CD1c-positive myeloid dendritic cell (primary cell): ENCODE measurements at regions not wholly inside any gene's neighbourhood (a gene's known extent, or its start where the extent isn't known, plus 50 kb on each side); places are given as distances from the start of the nearest gene placed in this dataset.
A peak's percentile ranks its signal among the peaks of the same experiment; 100 is the strongest.

ENCODE experiments used
- DNase-seq: peaks from one replicate; pipeline ENCODE4 v3.0.0-alpha.2; 2016; ENCODE audit errors: extremely low spot score

DNA sequence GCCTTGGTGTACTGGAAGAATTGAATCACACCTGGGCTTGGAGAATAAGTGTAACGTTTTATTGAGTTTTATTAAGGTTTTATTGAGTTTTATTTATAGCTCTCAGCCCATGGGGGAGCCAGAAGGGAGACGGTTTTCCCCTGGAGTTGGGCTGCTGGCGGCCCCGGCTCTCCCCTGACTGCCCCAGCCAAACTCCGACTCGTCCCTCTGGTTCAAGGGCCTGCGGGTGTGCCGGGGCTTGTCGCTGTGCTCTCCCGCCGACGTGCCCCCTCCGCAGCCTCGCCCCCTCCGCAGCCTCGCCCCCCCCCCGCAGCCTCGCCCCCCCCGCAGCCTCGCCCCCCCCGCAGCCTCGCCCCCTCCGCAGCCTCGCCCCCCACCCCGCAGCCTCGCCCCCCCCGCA lies 326.1 kb upstream of the RTL1 start:
- DNase-seq, result no peak

DNA sequence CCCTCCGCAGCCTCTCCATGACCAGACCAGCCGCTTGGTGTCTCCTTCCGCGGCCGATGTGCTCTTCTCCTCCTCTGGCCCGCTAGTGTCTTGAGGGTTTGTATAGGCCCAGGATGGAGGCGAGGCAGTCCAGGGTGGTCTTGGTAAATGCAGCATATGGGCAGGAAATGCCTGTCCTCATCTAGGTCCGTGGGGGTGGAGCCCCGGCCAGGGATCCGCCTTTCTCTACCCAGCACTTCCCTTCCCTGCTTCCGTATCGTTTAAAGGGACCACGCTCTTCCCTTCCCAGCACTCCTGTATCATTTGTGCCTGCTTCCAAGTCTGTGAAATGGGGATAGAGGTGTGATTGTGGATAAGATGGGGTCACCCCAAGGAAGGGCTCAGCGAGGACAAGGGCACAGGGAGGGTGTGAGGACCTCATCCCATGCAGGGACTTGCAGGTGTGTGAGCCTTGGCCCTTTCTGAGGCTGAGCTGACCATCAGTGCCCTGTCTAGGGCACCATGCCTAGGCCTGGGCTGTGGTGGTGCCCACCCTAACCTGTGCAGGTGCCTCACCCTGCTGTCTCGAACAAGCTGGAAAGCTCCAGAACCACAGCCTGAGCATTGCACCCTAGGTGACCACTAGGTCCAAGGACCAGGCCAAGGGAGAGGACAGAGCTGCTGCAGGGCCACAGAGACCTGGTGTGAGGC lies 326.8 kb upstream of the RTL1 start:
- no peak for DNase-seq

DNA sequence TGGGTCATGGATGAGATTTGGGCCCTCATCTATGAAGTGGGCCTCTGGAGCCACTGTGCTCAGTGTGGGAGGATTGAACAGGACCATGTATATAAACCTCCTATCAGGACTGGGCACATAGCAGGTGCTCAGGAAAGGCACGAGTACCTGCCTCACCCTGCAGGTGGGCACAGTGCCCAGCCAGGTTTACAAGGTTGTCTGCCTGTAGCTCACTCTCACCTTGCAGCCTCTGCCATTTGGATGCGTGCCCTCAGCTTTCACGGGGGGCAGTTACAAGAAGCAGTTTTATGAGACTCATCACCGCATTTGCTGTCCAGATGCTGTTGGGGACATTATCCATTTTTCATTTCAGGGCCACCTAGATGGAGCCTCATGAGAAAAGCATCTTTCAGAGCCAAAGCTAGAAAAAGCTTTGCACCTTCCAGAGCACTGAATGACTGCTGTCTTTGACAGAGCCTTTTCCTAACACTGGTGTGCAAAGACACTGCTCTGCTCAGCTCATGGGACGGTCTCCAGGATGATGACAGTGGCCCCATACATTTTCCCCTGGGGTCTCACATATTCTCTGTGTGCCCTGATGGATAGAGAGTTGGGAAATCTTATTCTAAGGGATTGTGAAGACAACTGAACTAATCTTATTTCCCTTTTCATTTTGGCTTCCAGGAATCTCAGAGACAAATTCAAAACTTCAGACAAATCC lies 327.5 kb upstream of the RTL1 start:
- no peak for DNase-seq

DNA sequence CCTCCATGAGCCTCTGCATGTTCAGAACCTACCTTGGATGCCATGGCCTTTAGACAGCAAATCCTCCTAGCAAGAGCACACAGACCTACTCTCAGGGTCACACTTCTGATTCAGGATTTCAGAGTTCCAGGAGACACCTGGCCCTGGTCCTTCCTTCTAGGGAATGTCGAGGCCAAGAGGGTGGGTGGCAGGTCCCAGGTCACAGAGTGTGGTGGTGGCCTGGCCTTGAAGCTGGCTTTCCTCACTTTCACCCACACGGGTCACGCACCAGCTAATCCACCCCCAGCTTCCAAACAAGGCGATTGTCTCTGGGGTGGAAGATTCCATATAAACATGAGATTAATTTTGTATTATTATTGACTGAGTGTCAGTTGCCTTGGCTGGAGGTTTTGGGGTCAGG lies 328.3 kb upstream of the RTL1 start:
- no peak for DNase-seq

DNA sequence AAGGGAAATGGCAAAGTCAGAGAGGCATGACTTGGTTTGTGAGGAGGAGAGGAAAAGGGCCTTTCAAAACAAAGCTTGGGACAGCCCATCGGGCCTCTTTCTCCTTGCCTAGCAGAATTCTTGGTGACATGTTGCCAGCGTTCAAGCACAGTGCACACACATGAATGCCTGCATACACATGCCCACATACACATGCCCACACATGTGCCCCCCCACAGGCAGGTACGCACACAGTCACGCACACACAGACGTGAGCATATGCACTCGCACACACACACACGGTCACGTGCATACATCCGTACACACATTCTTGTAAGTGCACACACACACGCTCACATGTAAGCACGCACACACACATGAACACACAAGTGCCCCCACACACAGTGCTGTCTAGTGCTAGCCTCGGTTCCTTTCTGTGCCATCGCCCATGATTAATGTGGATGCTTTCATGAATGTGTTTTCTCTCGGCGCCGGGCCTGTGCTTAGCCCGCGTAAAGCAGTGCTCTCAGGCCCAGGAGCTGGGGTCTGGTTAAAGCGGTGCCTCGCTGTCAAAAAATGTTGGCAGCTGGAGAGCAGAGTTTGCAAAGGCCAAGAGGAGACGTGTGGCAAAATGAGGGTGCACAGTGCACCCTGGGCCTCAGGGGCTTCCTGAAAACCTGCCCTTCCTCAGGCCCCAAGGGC lies 328.8 kb upstream of the DIO3 start:
- DNase-seq, result no peak

DNA sequence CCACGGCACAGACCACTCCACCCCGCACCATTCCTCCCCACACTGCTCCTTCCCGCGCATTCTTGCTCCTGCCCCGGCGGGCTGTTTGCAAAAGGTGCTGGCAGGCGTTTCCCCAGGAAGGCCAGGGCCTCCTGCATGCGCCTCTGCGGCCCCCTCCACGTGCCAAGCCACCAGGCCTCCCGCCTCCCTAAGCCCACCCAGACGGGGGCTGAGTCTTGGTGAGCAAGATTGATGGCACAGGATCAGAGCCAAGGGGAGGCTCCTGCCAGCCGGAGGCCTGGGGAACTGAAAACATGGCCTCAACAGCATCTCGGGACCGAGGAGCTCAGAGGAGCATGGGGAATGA lies 328.3 kb upstream of the DIO3 start:
- no peak for DNase-seq

DNA sequence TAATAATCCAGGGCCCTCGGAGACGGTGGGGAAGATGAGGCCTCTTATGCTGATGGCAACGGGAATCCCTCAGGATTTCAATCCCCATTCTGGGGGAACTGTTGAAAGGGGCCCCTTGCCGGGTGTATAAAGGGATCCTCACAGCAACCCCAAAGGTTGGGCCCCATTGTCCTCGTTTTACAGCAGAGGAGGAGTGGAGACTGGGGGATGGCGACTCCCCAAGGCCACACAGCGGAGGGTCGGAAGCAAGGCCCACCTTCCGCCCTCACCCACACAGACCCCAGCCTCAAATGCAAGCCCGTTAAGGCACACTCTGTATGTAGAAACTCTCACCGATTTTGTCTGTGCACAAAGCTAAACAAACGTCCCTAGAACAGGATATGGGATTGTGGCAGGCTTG lies 327.9 kb upstream of the DIO3 start:
- no peak for DNase-seq

DNA sequence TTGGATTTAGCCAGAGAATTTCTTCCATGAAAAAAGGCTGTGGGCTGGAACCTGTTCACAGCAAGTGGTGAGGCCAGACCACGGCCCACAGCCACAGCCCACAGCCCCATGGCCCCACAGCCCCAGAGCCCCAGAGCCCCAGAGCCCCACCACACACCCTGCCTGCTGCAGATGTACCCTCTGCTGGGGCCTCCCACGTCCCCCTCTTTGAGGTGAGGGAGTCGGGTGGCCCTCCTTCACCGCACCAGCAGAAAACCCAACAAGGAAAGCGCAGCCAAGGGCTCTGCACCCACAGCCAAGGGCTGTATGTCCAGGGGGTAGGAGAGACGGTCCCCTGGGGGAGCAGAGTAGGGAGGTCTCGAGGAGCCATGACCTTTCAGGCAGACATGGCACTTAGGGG lies 327.5 kb upstream of the DIO3 start:
- no peak for DNase-seq

DNA sequence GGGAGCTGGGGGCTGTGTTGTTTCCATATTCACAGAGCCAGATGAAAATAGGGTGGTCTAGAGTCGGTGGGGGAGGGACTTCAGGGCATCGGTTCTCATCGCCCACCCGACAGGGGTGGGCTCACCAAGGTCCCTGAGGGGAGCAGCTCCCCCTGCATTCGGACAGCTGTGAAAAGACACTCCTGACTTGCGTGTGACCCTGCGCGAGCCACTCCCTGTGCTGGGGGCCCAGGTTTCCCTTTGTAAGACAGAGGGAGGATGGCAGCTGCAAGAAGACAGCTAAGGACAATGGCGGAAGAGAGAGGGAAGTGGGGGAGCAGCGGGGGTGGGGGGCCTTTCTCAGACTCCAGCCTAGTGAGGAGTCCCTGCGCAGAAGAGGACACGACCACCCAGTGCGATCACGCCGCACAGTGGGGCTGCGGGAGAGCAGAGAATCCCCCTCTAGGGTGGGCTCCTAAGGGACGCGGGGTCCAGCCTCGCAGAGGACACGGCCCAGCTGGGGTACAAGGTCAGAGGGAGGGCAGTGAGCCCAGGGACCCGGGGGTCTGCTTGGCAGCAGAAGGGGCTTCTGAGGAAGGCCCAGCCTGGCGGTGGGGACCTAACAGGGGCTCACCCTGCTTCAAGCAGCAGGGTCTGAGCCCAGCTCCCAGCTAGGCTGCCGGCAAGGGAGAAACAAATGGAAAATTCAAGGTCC lies 326.9 kb upstream of the DIO3 start:
- no peak for DNase-seq

DNA sequence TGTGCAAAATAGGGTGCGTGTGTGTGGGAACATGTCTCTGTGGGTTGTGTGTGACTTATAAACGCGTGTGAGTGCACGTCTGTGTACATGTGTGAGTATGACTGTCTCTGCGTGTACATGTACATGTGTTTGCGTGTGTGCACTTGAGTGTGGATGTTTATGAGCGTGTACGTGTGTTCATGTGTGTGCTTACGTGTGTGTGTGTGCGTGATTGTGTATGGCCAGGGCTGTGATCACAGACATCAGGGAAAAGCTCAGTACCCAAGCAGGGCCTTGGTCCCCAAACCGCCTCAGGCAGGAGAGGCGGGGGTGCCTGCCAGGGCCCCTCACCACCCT lies 326.3 kb upstream of the DIO3 start:
- no peak for DNase-seq

DNA sequence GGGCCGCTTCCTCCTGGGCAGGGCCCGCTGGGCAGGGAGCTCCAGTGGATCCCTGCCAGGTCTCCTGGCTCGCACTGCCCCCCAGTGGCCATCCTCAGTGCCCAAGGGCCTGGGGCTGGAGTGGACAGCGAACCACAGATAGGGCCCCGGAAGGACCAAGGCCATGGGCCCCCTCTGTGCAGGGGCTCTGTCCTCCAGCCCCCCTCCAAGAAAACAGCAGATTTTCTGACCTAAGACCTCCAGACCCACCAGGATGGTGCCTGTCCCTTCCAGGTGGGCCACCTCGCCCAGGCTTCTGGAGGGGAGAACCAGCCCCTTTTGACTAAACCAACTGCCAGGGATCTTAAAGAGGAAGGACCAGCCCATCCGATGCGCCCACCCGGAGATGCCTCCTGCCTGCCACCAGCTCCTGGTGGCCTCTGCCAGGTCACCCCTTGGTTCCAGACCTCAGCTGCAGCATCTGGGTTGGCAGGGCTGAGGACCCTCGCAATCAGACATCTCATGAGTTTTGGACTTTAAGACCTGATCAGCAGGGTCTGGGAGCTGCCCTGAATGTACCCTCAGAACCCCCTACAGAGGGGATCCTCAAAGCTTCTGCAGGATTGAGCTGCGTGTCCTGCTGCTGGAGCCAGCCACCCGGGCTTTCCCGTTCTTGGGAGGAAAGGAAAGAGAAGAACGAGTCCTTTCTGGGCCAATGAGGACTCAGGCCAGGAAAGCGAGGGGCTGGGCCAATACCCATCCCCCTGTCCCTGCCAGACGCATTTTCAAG lies 325.8 kb upstream of the DIO3 start:
- DNase-seq, result peak; percentile 55

DNA sequence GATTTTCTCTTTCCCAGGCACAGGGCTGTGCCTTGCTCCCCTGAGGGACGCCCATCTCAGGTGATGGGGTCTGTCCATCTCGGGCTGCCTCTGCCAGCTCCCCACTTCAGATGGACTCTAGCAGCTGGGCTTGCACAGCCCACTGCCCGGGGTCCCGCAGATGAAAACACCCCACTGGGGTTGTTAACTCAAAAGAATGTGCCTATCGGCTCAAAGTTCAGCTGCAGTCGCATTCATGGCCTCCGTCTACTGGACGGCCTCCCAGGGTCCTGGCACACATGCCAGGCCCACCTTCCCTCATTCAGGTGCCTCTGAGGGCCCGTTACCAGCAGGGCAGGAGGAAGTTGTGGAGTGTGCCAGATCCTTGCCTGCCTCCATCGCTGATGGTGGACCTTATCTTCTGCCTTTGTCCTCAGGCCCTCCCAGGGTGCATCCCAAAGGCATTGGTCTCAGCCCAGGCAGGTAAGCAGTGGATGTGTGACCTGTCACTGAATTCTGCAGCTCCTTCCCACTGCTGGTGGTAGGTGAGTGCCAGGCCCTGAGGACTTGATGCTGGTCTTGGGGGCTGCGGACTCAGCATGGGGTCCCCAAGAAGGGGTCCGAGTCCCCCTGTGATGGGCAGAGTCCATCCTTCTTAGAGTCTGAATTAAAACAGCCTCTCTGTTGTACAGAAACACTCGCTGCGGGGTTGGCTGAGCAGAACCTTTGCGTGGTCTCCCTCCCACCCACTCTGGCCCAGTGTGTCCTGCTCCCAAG lies 324.6 kb upstream of the DIO3 start:
- DNase-seq, result no peak

DNA sequence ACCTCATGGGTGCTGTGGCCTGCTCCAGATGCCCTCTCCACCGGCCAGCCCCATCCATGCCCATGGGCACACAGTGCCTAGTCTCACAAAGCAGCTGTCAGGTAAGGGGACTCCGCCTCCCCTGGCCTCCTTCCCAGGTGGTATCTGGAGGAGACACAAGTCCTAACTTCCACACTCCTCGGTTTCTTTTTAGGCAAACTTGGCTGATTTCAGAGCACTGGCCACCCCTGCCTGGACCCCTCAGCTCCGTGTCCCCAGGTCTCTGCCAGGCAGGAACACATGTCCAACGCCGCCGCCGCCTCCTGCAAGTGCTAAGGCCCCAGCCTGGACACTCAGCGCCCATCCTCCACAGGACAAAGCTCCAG lies 324.1 kb upstream of the DIO3 start:
- DNase-seq, result no peak

DNA sequence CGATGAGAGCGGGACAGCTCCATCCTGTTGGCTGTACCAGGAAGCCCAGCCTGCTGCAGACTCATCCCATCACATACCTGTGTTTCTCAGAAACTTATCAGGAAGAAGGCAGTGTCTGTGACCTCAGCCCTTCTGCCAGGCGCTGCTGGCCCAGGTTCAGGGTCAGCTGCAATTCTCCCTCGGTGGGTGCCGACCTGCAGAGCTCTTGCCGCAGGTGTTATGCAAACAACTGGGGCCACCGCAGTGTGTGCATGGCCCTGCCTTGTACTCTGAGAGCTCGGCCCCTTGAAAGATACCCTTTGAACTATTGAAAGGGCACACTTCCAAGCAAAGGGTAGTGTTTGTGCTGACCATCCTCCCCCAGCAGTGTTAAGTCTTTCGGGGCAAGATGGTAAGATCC lies 322.2 kb upstream of the DIO3 start:
- no peak for DNase-seq

DNA sequence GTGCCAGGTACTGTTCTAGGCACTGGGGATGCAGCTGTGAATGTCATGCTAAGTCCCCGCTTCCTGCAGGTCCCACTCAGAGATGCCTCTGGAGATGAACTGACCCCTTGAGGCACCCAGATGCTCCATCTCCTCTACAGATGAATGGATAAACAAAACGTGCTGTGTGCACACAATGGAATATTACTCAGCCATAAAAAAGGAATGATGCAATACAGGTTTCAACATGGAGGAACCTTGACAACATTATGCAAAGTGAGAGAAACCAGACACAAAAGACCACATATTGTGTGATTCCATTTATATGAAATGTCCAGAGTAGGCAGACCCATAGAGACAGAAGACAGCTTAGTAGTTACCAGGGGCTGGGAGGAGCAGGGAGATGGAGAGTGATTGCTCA lies 320.1 kb upstream of the DIO3 start:
- DNase-seq, result no peak

DNA sequence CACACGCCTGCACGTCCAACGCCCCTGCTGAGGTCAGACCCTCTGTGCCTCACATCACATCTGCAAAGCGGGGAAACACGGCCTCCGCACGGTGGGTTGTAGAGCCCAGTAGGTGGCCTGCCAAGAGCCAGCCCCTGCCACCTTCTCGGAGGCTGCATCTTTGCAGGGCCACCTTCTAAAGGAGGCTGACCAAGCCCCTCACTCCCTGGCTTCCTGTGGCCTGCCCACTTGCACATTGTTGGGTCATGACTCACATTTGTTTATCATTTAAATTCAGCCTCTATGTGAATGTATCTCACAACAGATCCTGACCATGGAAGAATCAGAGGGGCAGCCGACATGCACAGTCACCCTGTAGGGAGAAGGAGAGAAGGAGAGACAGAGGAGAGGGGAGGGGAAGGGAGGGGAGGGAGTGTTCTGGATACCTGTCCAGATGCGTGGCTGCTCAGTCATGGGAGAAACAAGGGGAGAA lies 319.5 kb upstream of the DIO3 start:
- DNase-seq, result no peak

DNA sequence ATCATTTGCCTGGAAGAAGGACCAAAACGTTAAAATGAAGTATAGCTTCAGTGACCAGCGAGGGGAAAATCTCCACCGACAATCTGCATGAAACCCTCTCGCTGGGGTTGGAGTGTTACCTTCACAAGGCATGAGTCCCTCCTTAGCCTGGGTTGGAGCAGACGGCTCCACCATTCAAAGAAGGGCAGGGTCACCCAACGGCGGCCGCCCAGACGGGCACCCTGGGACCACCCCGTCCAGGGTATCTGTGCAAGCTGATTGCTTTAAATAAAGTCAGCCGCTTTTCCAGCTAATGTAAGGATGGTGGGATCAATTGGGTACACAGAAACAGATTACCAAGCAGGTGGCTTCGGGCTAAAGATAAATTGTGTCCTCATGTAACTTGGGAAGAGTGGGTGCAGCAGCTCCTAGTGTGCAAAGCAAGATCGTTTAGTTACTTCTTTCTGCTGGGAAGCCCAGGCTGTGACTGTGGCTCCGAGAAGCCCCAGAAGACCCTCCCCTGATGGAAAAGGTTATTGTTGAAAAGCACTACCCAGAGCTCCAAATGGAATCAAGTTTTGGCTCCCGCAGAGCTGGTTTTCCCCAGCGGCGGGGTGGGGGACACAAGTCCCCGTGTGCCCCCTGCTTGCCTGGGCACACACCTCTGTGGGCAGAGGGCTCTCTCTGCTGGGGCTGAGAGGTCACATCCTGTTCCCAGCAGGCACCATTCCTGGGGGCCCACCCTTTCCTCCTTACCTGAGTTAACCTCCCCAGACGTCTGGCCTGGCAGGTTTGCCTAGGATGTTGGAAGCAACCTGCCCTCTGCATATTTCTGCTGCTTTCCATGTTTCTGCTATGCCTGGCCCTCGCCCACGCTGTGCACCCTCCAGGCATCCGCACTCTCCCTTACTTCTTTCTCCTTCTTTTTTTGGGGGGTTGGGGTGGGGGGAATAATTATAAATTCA lies 318.6 kb upstream of the DIO3 start:
- no peak for DNase-seq

DNA sequence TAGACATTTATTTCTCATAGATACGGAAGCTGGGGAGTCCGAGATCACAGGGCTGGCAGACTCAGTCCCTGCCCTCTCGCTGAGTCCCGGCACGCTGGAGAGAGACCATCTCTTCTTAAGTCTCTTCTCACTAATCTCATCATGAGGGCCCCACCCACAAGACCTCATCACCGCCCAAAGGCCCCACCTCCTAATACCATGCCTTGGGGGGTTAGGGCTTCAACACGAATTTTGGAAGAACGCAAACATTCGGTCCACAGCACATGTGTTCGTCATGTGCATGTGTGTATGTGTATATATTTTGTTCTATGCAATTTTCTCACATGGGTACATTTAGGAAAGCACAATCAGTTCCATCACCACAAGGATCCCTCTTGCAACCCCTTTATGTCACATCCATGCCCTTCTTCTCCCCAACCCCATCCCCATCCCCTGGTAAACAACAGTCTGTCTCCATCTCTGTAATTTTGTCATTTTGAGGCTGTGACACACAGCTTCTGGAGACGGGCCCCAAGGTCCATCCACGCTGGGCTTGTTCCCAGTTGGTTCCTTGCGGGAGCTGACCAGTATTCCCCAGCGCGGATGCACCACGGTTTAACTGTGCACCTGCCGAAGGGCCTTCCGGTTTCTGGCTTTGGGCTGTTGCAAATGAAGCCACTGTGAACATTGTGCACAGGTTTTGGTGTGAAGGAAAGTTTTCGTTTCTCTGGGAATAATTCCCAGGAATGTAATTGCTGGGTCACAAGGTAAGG lies 317.5 kb upstream of the DIO3 start:
- no peak for DNase-seq
